ENCODE measurements at regions not wholly inside any gene's neighbourhood (a gene's known extent, or its start where the extent isn't known, plus 50 kb on each side); places are given as distances from the start of the nearest gene placed in this dataset.

GRCh38 chr11:97336064-97336463, 946.3 kb downstream of the JRKL start:
- no peak for TF ChIP-seq EZH2phosphoT487 (IDR thresholded peaks at IDR 0.05; ENCODE audit: low read depth)
- TF ChIP-seq CTCF (IDR thresholded peaks at IDR 0.05; ENCODE audit: low read depth, low read length): no peak

Data from OCI-LY3 (cell line).